SK-N-SH treated with all-trans-retinoic acid at 6 μM for 48 hours (cell line): ENCODE measurements at regions not wholly inside any gene's neighbourhood (a gene's known extent, or its start where the extent isn't known, plus 50 kb on each side); places are given as distances from the start of the nearest gene placed in this dataset.

Source experiments
- ATAC-seq: fragments of 200-7000 bp; cut with Tn5 transposase; 3 replicates; pipeline ENCODE4 v1.9.1; 2020; ENCODE audit warnings: mild to moderate bottlenecking, moderate library complexity
- ARNTL ChIP-seq: fragments of 450-650 bp; formaldehyde crosslinking; IDR thresholded peaks from 2 replicates; pipeline ENCODE4 v1.5.0; 2020; ENCODE audit warnings: low read depth, mild to moderate bottlenecking, moderate library complexity, borderline replicate concordance
- BACH2 ChIP-seq: fragments of 250-450 bp; sonication (Bioruptor Pico); IDR thresholded peaks from 2 replicates; pipeline ENCODE4 v1.9.0; 2021; ENCODE audit warnings: mild to moderate bottlenecking, borderline replicate concordance
- CSDC2 ChIP-seq: fragments of 250-450 bp; sonication (Bioruptor Pico); IDR thresholded peaks from 2 replicates; pipeline ENCODE4 v1.5.0; 2020; ENCODE audit warnings: mild to moderate bottlenecking, moderate library complexity
- ESRRG ChIP-seq: fragments of 250-450 bp; sonication (Bioruptor Pico); IDR thresholded peaks from 2 replicates; pipeline ENCODE4 v1.6.1; 2021; ENCODE audit warnings: mild to moderate bottlenecking
- ISL1 ChIP-seq: fragments of 250-450 bp; sonication (Bioruptor Pico); IDR thresholded peaks from 2 replicates; pipeline ENCODE4 v2.1.2; 2022; ENCODE audit warnings: mild to moderate bottlenecking, moderate library complexity
- OSR1 ChIP-seq: fragments of 250-450 bp; sonication (Bioruptor Pico); IDR thresholded peaks from 2 replicates; pipeline ENCODE4 v1.8.0; 2022; ENCODE audit warnings: moderate library complexity, mild to moderate bottlenecking, inconsistent platforms
- PATZ1 ChIP-seq: fragments of 250-450 bp; sonication (Bioruptor Pico); IDR thresholded peaks from 2 replicates; pipeline ENCODE4 v1.8.0; 2020; ENCODE audit warnings: mild to moderate bottlenecking, moderate library complexity, borderline replicate concordance
- RARB ChIP-seq: fragments of 250-450 bp; sonication (Bioruptor Pico); IDR thresholded peaks from 2 replicates; pipeline ENCODE4 v1.8.0; 2021; ENCODE audit warnings: mild to moderate bottlenecking, moderate library complexity
- TCF4 ChIP-seq: fragments of 250-450 bp; sonication (Bioruptor Pico); IDR thresholded peaks from 2 replicates; pipeline ENCODE4 v1.8.0; 2021; ENCODE audit warnings: mild to moderate bottlenecking, moderate library complexity, borderline replicate concordance
- TOX ChIP-seq: fragments of 250-450 bp; sonication (Bioruptor Pico); IDR thresholded peaks from 2 replicates; pipeline ENCODE4 v1.8.0; 2021; ENCODE audit warnings: mild to moderate bottlenecking, moderate library complexity, borderline replicate concordance
- ZC3H10 ChIP-seq: fragments of 250-450 bp; sonication (Bioruptor Pico); IDR thresholded peaks from 2 replicates; pipeline ENCODE4 v1.5.1; 2021; ENCODE audit warnings: mild to moderate bottlenecking, moderate library complexity
- ZFP3 ChIP-seq: fragments of 250-450 bp; sonication (Bioruptor Pico); IDR thresholded peaks from 2 replicates; pipeline ENCODE4 v1.5.0; 2020; ENCODE audit warnings: mild to moderate bottlenecking, moderate library complexity
- ZFP30 ChIP-seq: fragments of 450-650 bp; formaldehyde crosslinking; IDR thresholded peaks from 2 replicates; pipeline ENCODE4 v1.5.0; 2022; ENCODE audit warnings: mild to moderate bottlenecking, moderate library complexity
- ZNF565 ChIP-seq: fragments of 450-650 bp; formaldehyde crosslinking; conservative IDR thresholded peaks from 2 replicates; pipeline ENCODE4 v1.5.0; 2020; ENCODE audit warnings: low read depth, mild to moderate bottlenecking, moderate library complexity
- ZNF8 ChIP-seq: fragments of 450-650 bp; formaldehyde crosslinking; IDR thresholded peaks from 2 replicates; pipeline ENCODE4 v1.5.0; 2020; ENCODE audit warnings: mild to moderate bottlenecking, moderate library complexity
- TF ChIP-seq, protein P1 (sequence below): fragments of 250-450 bp; sonication (Bioruptor Pico); IDR thresholded peaks from 2 replicates; pipeline ENCODE4 v1.8.0; 2021; ENCODE audit warnings: low read depth, mild to moderate bottlenecking, moderate library complexity, borderline replicate concordance
- TF ChIP-seq, protein P2 (sequence below): fragments of 250-450 bp; sonication (Bioruptor Pico); IDR thresholded peaks from 2 replicates; pipeline ENCODE4 v1.5.1; 2021; ENCODE audit warnings: mild to moderate bottlenecking, moderate library complexity
- TF ChIP-seq, protein P3 (sequence below): fragments of 250-450 bp; sonication (Bioruptor Pico); IDR thresholded peaks from 2 replicates; pipeline ENCODE4 v1.5.0; 2020; ENCODE audit warnings: mild to moderate bottlenecking, moderate library complexity
- TF ChIP-seq, protein P4 (sequence below): fragments of 250-450 bp; sonication (Bioruptor Pico); IDR thresholded peaks from 2 replicates; pipeline ENCODE4 v1.5.1; 2020; ENCODE audit warnings: low read depth, mild to moderate bottlenecking, moderate library complexity

DNA sequence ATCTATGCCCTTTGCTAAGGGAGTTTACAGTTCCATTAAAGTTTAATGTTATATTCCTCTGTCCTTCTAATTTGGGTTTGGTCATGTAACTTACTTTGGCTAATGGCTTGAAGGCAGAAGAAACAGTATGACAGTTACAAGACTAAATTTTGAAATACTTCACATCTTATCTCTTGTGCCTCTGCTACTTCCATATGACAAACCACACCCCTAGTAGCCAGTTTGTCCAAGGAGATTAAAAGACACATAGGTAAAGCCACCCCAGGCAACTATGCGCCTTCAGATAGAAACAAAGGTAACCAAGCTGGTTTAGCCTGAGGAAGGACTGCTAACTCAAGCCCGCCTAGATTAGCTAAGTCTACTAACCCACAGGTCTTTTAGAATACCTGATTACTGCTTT is 273.4 kb upstream of the MIR17HG start:
- TF ChIP-seq ZNF565 (CRISPR knock-in tag) (no peak), ZFP30 (CRISPR knock-in tag) (no peak), ZNF8 (no peak), ESRRG (CRISPR knock-in tag) (no peak), ISL1 (CRISPR knock-in tag) (no peak), ARNTL (CRISPR knock-in tag) (no peak), PATZ1 (CRISPR knock-in tag) (no peak), TCF4 (CRISPR knock-in tag) (no peak)
- TF ChIP-seq, protein P1, sequence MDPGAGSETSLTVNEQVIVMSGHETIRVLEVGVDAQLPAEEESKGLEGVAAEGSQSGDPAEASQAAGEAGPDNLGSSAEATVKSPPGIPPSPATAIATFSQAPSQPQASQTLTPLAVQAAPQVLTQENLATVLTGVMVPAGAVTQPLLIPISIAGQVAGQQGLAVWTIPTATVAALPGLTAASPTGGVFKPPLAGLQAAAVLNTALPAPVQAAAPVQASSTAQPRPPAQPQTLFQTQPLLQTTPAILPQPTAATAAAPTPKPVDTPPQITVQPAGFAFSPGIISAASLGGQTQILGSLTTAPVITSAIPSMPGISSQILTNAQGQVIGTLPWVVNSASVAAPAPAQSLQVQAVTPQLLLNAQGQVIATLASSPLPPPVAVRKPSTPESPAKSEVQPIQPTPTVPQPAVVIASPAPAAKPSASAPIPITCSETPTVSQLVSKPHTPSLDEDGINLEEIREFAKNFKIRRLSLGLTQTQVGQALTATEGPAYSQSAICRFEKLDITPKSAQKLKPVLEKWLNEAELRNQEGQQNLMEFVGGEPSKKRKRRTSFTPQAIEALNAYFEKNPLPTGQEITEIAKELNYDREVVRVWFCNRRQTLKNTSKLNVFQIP (CRISPR knock-in tag): no peak
- TF ChIP-seq, protein P2, sequence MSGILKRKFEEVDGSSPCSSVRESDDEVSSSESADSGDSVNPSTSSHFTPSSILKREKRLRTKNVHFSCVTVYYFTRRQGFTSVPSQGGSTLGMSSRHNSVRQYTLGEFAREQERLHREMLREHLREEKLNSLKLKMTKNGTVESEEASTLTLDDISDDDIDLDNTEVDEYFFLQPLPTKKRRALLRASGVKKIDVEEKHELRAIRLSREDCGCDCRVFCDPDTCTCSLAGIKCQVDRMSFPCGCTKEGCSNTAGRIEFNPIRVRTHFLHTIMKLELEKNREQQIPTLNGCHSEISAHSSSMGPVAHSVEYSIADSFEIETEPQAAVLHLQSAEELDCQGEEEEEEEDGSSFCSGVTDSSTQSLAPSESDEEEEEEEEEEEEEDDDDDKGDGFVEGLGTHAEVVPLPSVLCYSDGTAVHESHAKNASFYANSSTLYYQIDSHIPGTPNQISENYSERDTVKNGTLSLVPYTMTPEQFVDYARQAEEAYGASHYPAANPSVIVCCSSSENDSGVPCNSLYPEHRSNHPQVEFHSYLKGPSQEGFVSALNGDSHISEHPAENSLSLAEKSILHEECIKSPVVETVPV (CRISPR knock-in tag): no peak
- TF ChIP-seq, protein P3, sequence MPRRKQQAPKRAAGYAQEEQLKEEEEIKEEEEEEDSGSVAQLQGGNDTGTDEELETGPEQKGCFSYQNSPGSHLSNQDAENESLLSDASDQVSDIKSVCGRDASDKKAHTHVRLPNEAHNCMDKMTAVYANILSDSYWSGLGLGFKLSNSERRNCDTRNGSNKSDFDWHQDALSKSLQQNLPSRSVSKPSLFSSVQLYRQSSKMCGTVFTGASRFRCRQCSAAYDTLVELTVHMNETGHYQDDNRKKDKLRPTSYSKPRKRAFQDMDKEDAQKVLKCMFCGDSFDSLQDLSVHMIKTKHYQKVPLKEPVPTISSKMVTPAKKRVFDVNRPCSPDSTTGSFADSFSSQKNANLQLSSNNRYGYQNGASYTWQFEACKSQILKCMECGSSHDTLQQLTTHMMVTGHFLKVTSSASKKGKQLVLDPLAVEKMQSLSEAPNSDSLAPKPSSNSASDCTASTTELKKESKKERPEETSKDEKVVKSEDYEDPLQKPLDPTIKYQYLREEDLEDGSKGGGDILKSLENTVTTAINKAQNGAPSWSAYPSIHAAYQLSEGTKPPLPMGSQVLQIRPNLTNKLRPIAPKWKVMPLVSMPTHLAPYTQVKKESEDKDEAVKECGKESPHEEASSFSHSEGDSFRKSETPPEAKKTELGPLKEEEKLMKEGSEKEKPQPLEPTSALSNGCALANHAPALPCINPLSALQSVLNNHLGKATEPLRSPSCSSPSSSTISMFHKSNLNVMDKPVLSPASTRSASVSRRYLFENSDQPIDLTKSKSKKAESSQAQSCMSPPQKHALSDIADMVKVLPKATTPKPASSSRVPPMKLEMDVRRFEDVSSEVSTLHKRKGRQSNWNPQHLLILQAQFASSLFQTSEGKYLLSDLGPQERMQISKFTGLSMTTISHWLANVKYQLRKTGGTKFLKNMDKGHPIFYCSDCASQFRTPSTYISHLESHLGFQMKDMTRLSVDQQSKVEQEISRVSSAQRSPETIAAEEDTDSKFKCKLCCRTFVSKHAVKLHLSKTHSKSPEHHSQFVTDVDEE (CRISPR knock-in tag): no peak

GRCh38 chr13:91076830-91077229 is 270.7 kb upstream of the MIR17HG start:
- TF ChIP-seq ZFP3 (no peak), ZC3H10 (no peak), BACH2 (no peak), ZNF8 (no peak), CSDC2 (no peak), RARB (no peak), OSR1 (CRISPR knock-in tag) (no peak), TOX (CRISPR knock-in tag) (no peak), ZNF565 (CRISPR knock-in tag) (no peak)
- TF ChIP-seq, protein P4, sequence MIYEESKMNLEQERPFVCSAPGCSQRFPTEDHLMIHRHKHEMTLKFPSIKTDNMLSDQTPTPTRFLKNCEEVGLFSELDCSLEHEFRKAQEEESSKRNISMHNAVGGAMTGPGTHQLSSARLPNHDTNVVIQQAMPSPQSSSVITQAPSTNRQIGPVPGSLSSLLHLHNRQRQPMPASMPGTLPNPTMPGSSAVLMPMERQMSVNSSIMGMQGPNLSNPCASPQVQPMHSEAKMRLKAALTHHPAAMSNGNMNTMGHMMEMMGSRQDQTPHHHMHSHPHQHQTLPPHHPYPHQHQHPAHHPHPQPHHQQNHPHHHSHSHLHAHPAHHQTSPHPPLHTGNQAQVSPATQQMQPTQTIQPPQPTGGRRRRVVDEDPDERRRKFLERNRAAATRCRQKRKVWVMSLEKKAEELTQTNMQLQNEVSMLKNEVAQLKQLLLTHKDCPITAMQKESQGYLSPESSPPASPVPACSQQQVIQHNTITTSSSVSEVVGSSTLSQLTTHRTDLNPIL (CRISPR knock-in tag): no peak
- TF ChIP-seq, protein P1 (CRISPR knock-in tag): no peak
- TF ChIP-seq, protein P3 (CRISPR knock-in tag): no peak
- TF ChIP-seq, all 23 proteins: peak for 0
- no peak for ATAC-seq

More for the DNA sequence above, 273.4 kb upstream of the MIR17HG start:
- no peak for ATAC-seq
